ENCODE measurements at regions not wholly inside any gene's neighbourhood (a gene's known extent, or its start where the extent isn't known, plus 50 kb on each side); places are given as distances from the start of the nearest gene placed in this dataset.

DNA sequence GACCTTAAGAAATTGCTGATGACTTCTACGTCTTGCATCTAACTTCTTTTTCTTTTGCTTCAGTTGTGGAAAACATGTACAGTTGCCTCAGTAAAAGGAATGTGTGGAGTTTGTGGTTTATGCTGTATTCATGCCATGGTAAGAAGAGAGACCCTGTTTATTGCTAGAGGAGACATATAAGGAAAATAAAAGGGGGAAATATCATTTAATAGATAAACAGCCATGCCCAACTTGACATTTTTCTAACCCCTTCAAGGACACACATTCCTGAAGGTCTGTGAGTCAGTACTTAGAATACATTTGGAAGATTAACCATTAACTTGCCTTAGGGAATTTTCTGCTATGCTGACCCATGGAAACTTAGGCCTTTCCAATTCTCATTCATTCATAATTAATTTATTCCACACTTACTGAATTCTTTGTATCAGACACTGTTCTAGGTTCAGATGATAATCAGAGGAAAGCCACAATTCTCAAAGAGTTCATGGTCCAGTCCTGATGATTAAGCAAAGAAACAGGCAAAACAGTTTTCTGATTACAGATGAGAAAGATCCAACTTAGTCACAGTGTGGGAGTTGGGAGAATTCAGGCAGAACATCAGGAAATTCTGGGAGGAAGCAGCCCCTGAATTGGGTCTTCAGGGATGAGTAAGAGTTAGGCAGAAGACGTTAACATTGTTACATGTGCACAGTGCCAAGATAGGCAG, 329.8 kb upstream of the RASGRP1 start:
- TF ChIP-seq NFE2L2 (conservative IDR thresholded peaks at IDR 0.05; ENCODE audit: low read length) (no peak), POLR2A (IDR thresholded peaks at IDR 0.05; ENCODE audit: low read length) (no peak), EP300 (IDR thresholded peaks at IDR 0.05) (peak; percentile 61 to 62; a peak in 3 of 5 replicates), CHD2 (IDR thresholded peaks at IDR 0.05; ENCODE audit: low read length, partially characterized antibody) (no peak), ZFP36 (IDR thresholded peaks at IDR 0.05; ENCODE audit: borderline replicate concordance, partially characterized antibody) (no peak), PHF8 (IDR thresholded peaks at IDR 0.05; ENCODE audit: borderline replicate concordance, low read depth) (no peak), MAFK (IDR thresholded peaks at IDR 0.05; ENCODE audit: partially characterized antibody) (peak; percentile 39), RCOR1 (IDR thresholded peaks at IDR 0.05; ENCODE audit: low read depth, low read length) (no peak)
- TF ChIP-seq, protein P1, sequence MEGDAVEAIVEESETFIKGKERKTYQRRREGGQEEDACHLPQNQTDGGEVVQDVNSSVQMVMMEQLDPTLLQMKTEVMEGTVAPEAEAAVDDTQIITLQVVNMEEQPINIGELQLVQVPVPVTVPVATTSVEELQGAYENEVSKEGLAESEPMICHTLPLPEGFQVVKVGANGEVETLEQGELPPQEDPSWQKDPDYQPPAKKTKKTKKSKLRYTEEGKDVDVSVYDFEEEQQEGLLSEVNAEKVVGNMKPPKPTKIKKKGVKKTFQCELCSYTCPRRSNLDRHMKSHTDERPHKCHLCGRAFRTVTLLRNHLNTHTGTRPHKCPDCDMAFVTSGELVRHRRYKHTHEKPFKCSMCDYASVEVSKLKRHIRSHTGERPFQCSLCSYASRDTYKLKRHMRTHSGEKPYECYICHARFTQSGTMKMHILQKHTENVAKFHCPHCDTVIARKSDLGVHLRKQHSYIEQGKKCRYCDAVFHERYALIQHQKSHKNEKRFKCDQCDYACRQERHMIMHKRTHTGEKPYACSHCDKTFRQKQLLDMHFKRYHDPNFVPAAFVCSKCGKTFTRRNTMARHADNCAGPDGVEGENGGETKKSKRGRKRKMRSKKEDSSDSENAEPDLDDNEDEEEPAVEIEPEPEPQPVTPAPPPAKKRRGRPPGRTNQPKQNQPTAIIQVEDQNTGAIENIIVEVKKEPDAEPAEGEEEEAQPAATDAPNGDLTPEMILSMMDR (IDR thresholded peaks at IDR 0.05): no peak
- TF ChIP-seq, protein P2, sequence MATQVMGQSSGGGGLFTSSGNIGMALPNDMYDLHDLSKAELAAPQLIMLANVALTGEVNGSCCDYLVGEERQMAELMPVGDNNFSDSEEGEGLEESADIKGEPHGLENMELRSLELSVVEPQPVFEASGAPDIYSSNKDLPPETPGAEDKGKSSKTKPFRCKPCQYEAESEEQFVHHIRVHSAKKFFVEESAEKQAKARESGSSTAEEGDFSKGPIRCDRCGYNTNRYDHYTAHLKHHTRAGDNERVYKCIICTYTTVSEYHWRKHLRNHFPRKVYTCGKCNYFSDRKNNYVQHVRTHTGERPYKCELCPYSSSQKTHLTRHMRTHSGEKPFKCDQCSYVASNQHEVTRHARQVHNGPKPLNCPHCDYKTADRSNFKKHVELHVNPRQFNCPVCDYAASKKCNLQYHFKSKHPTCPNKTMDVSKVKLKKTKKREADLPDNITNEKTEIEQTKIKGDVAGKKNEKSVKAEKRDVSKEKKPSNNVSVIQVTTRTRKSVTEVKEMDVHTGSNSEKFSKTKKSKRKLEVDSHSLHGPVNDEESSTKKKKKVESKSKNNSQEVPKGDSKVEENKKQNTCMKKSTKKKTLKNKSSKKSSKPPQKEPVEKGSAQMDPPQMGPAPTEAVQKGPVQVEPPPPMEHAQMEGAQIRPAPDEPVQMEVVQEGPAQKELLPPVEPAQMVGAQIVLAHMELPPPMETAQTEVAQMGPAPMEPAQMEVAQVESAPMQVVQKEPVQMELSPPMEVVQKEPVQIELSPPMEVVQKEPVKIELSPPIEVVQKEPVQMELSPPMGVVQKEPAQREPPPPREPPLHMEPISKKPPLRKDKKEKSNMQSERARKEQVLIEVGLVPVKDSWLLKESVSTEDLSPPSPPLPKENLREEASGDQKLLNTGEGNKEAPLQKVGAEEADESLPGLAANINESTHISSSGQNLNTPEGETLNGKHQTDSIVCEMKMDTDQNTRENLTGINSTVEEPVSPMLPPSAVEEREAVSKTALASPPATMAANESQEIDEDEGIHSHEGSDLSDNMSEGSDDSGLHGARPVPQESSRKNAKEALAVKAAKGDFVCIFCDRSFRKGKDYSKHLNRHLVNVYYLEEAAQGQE (IDR thresholded peaks at IDR 0.05): no peak

All from A549 (cell line).